C4-2B (cell line): ENCODE measurements at regions not wholly inside any gene's neighbourhood (a gene's known extent, or its start where the extent isn't known, plus 50 kb on each side); places are given as distances from the start of the nearest gene placed in this dataset.

Source experiments
- H3K27ac ChIP-seq: fragments of 450-650 bp; 2 replicates; pipeline ENCODE4 v1.5.1; 2017
- CTCF ChIP-seq: fragments of 450-650 bp; conservative IDR thresholded peaks from 2 replicates; pipeline ENCODE4 v1.5.1; 2017; ENCODE audit warnings: mild to moderate bottlenecking
- ZFX ChIP-seq: fragments of 450-650 bp; IDR thresholded peaks from 2 replicates; pipeline ENCODE4 v1.6.1; 2017

DNA sequence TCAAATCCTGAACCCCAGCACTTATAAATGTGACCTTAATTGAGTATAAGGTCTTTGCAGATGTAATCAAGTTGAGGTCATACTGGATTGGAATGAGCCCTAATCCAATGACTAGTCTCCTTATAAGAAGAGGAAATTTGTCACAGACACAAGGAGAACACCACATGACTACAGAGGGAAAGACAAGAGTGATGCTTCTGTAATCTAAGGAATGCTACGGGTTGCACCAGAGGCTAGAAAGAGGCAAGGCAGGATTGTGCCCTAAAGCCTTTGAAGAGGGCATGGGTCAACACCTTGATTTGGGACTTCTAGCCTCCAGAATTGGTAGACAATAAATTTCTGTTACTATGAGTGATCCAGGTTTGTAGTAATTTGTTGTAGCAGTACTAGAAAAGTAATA is 135.0 kb downstream of the FOXG1 start:
- H3K27ac ChIP-seq = no peak overlapping the region
- no peak for TF ChIP-seq CTCF
- no peak for TF ChIP-seq ZFX

DNA sequence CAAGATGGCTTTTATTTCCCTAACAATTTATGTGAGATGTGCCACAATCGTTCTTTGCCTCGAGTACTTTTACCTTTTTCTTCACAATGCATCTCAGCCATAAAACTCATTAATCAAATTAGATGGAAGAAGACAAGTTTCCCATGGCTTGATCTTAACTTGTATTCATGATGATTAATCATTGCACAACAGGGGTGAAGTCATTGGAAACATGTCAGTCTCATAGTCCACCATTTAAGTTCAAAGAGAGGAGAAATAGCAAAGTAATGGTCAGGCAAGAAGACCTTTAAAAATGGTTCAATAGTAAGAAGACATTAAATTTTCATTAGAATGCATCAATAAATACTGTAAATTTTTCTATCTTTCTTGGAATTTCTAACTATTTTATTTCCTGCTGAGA is 136.3 kb downstream of the FOXG1 start:
- H3K27ac ChIP-seq = no peak overlapping the region
- no peak for TF ChIP-seq ZFX
- no peak for TF ChIP-seq CTCF

- no peak overlapping the region for H3K27ac ChIP-seq
- TF ChIP-seq ZFX (no peak), CTCF (no peak)
Observed at GRCh38 chr14:28911521-28911920, 144.9 kb downstream of the FOXG1 start.

GRCh38 chr14:28913056-28913455 is 146.5 kb downstream of the FOXG1 start:
- no peak overlapping the region for H3K27ac ChIP-seq
- TF ChIP-seq ZFX (no peak), CTCF (no peak)

GRCh38 chr14:28926122-28926521 is 159.5 kb downstream of the FOXG1 start:
- TF ChIP-seq CTCF = no peak
- TF ChIP-seq ZFX = no peak

DNA sequence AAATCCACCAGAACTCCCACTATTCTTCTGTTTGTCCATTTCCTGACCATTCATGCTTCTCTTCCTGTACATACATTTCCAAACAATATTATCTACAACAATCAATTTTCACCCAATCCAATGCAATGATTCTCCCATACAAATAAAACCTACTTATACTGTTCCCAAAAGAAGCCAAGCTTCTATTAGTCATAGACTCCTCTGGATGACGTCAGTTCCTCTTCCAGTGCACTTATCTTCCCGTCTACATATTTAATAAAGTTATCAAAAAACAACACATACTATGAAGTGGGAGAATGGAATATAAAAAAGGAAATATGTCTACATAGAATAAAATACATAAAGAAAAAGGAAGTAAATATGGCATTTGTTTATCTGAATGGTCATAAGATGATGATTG is 165.4 kb downstream of the FOXG1 start:
- H3K27ac ChIP-seq = no peak overlapping the region
- no peak for TF ChIP-seq ZFX
- no peak for TF ChIP-seq CTCF

More at GRCh38 chr14:28926122-28926521, 159.5 kb downstream of the FOXG1 start:
- H3K27ac ChIP-seq = no peak overlapping the region

- TF ChIP-seq ZFX (no peak), CTCF (no peak)
- no peak overlapping the region for H3K27ac ChIP-seq
Observed at GRCh38 chr14:28936601-28937000, 170.0 kb downstream of the FOXG1 start.
